SK-N-SH treated with all-trans-retinoic acid at 6 μM for 48 hours (cell line): ENCODE measurements at regions not wholly inside any gene's neighbourhood (a gene's known extent, or its start where the extent isn't known, plus 50 kb on each side); places are given as distances from the start of the nearest gene placed in this dataset.
A peak's percentile ranks its signal among the peaks of the same experiment; 100 is the strongest.

Experiments used
- ISL1 ChIP-seq: fragments of 250-450 bp; sonication (Bioruptor Pico); IDR thresholded peaks from 2 replicates; pipeline ENCODE4 v2.1.2; 2022; ENCODE audit warnings: mild to moderate bottlenecking, moderate library complexity
- PPARA ChIP-seq: fragments of 250-450 bp; sonication (Bioruptor Pico); IDR thresholded peaks from 2 replicates; pipeline ENCODE4 v1.5.0; 2020; ENCODE audit warnings: mild to moderate bottlenecking, borderline replicate concordance
- RARB ChIP-seq: fragments of 250-450 bp; sonication (Bioruptor Pico); IDR thresholded peaks from 2 replicates; pipeline ENCODE4 v1.8.0; 2021; ENCODE audit warnings: mild to moderate bottlenecking, moderate library complexity
- TF ChIP-seq, protein P1 (sequence below): fragments of 250-450 bp; sonication (Bioruptor Pico); IDR thresholded peaks from 2 replicates; pipeline ENCODE4 v1.8.0; 2020; ENCODE audit warnings: mild to moderate bottlenecking, moderate library complexity, borderline replicate concordance

DNA sequence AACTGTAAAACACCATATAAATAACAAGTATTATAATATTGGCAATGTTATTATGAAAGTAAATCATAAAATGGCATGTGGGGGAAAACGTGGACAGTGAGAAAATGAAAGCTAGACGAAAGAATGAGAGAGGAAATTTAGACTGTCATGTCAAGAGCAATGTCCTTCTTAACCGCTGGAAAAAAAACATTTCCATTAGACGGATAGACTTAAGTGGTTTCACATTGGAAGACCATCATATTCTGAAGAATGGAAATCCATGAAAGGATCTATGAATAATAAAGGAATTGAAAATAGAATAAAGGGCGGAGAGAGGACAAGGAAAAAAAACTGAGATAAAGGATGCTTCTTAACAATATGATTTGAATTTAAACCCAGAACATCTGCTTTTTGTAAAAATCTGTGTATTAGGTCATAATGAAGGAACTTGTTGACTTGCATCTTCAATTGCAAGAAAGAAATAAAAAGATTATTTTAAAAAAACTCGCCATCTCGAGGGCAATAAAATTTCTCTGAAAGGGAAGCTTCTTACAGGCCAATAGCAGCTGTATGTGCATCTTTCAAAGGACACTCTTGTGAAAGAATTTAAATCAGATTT lies 90.6 kb downstream of the SPRY2 start:
- TF ChIP-seq, protein P1, sequence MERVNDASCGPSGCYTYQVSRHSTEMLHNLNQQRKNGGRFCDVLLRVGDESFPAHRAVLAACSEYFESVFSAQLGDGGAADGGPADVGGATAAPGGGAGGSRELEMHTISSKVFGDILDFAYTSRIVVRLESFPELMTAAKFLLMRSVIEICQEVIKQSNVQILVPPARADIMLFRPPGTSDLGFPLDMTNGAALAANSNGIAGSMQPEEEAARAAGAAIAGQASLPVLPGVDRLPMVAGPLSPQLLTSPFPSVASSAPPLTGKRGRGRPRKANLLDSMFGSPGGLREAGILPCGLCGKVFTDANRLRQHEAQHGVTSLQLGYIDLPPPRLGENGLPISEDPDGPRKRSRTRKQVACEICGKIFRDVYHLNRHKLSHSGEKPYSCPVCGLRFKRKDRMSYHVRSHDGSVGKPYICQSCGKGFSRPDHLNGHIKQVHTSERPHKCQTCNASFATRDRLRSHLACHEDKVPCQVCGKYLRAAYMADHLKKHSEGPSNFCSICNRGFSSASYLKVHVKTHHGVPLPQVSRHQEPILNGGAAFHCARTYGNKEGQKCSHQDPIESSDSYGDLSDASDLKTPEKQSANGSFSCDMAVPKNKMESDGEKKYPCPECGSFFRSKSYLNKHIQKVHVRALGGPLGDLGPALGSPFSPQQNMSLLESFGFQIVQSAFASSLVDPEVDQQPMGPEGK (CRISPR knock-in tag) = no peak
- TF ChIP-seq ISL1 (CRISPR knock-in tag) (no peak), PPARA (CRISPR knock-in tag) (no peak), RARB (peak; percentile 94; the same call in 1 of the 2 replicates)
